HEK293 (cell line): ENCODE measurements at regions not wholly inside any gene's neighbourhood (a gene's known extent, or its start where the extent isn't known, plus 50 kb on each side); places are given as distances from the start of the nearest gene placed in this dataset.

Source experiments
- CTCF ChIA-PET: fragments of 350-600 bp; formaldehyde crosslinking; extraction: SDS; loops from one replicate; lab custom pipeline; 2021; ENCODE audit warnings: antibody characterized with exemption; lab: Yijun Ruan, JAX
- POLR2A ChIA-PET: fragments of 300-600 bp; formaldehyde crosslinking; extraction: SDS; loops from one replicate; lab custom pipeline; 2020; ENCODE audit warnings: antibody characterized with exemption, inconsistent platforms; lab: Yijun Ruan, JAX
- H3K27ac ChIP-seq: fragments of 200-500 bp; sonication (Bioruptor generic); 2 replicates; pipeline ENCODE4 v1.5.1; 2014; ENCODE audit warnings: low read depth, low read length, control low read depth, inconsistent platforms; ENCODE audit errors: extremely low read depth
- H3K36me3 ChIP-seq, 2 experiments: fragments of 200-500 bp in 1 of 2; sonication (Bioruptor generic) in 1 of 2; 1 replicate in 1 of 2; 2 replicates in 1 of 2; pipeline ENCODE4 v1.5.1; 2014 to 2017; ENCODE audit warnings: inconsistent platforms in 2 of 2, low read length in 2 of 2; ENCODE audit not compliant: control insufficient read depth in 2 of 2, insufficient read depth in 1 of 2
- H3K4me1 ChIP-seq: fragments of 200-500 bp; sonication (Bioruptor generic); 2 replicates; pipeline ENCODE4 v1.5.1; 2014; ENCODE audit warnings: mild to moderate bottlenecking, low read length, inconsistent platforms; ENCODE audit not compliant: control insufficient read depth, insufficient read depth
- H3K4me3 ChIP-seq: 2 replicates; pipeline ENCODE4 v1.5.1; 2011; ENCODE audit warnings: low read depth, mild to moderate bottlenecking, control low read depth, low read length, moderate library complexity
- H3K9me3 ChIP-seq: fragments of 200-500 bp; sonication (Bioruptor generic); 2 replicates; pipeline ENCODE4 v1.5.1; 2014; ENCODE audit warnings: low read depth, low read length, inconsistent platforms; ENCODE audit not compliant: control insufficient read depth, insufficient read depth
- EGR2 ChIP-seq: fragments of 450-650 bp; formaldehyde crosslinking; IDR thresholded peaks from 2 replicates; pipeline ENCODE4 v1.5.1; 2016; ENCODE audit warnings: low read depth, missing biosample characterization, missing genetic modification characterization
- FEZF1 ChIP-seq: fragments of 450-650 bp; formaldehyde crosslinking; IDR thresholded peaks from 2 replicates; pipeline ENCODE4 v1.5.1; 2016; ENCODE audit warnings: missing biosample characterization, missing genetic modification characterization
- GLIS2 ChIP-seq: fragments of 450-650 bp; formaldehyde crosslinking; IDR thresholded peaks from 2 replicates; pipeline ENCODE4 v1.5.1; 2016; ENCODE audit warnings: missing biosample characterization, missing genetic modification characterization
- HIC1 ChIP-seq: fragments of 450-650 bp; formaldehyde crosslinking; IDR thresholded peaks from 2 replicates; pipeline ENCODE4 v1.5.1; 2016; ENCODE audit warnings: missing biosample characterization, missing genetic modification characterization
- HOXD13 ChIP-seq: sonication (generic); formaldehyde crosslinking; IDR thresholded peaks from 2 replicates; pipeline ENCODE4 v1.8.0; 2022; ENCODE audit warnings: missing genetic modification reagents, borderline replicate concordance
- KLF7 ChIP-seq: fragments of 450-650 bp; formaldehyde crosslinking; IDR thresholded peaks from 2 replicates; pipeline ENCODE4 v1.5.1; 2016; ENCODE audit warnings: missing biosample characterization, missing genetic modification characterization, borderline replicate concordance
- OVOL3 ChIP-seq: fragments of 450-650 bp; formaldehyde crosslinking; IDR thresholded peaks from 2 replicates; pipeline ENCODE4 v1.5.1; 2016; ENCODE audit warnings: missing biosample characterization, missing genetic modification characterization
- SALL2 ChIP-seq: fragments of 450-650 bp; formaldehyde crosslinking; IDR thresholded peaks from 2 replicates; pipeline ENCODE4 v1.5.0; 2017; ENCODE audit warnings: missing biosample characterization, mild to moderate bottlenecking, missing genetic modification characterization, borderline replicate concordance
- SETDB1 ChIP-seq: IDR thresholded peaks from one replicate; pipeline ENCODE4 v1.6.1; 2017; ENCODE audit warnings: mild to moderate bottlenecking, low read length, moderate library complexity, mixed read lengths; ENCODE audit not compliant: insufficient read length
- SP3 ChIP-seq: fragments of 450-650 bp; formaldehyde crosslinking; IDR thresholded peaks from 2 replicates; pipeline ENCODE4 v1.5.1; 2016; ENCODE audit warnings: missing biosample characterization, missing genetic modification characterization
- ZBTB20 ChIP-seq: fragments of 450-650 bp; formaldehyde crosslinking; IDR thresholded peaks from 2 replicates; pipeline ENCODE4 v1.5.1; 2016; ENCODE audit warnings: missing biosample characterization, missing genetic modification characterization
- ZBTB8A ChIP-seq: fragments of 450-650 bp; formaldehyde crosslinking; IDR thresholded peaks from 2 replicates; pipeline ENCODE4 v1.5.1; 2016; ENCODE audit warnings: missing biosample characterization, missing genetic modification characterization
- ZFHX2 ChIP-seq: fragments of 450-650 bp; formaldehyde crosslinking; conservative IDR thresholded peaks from 2 replicates; pipeline ENCODE4 v1.5.1; 2016; ENCODE audit warnings: missing biosample characterization, missing genetic modification characterization
- ZFP69B ChIP-seq: fragments of 450-650 bp; formaldehyde crosslinking; IDR thresholded peaks from 2 replicates; pipeline ENCODE4 v1.5.1; 2016; ENCODE audit warnings: missing biosample characterization, missing genetic modification characterization
- ZNF121 ChIP-seq: fragments of 450-650 bp; formaldehyde crosslinking; IDR thresholded peaks from 2 replicates; pipeline ENCODE4 v1.5.1; 2016; ENCODE audit warnings: missing biosample characterization, missing genetic modification characterization
- ZNF146 ChIP-seq: fragments of 450-650 bp; formaldehyde crosslinking; IDR thresholded peaks from 2 replicates; pipeline ENCODE4 v1.5.1; 2016; ENCODE audit warnings: missing biosample characterization, missing genetic modification characterization
- ZNF16 ChIP-seq: fragments of 450-650 bp; formaldehyde crosslinking; IDR thresholded peaks from 2 replicates; pipeline ENCODE4 v1.5.1; 2016; ENCODE audit warnings: low read depth, missing biosample characterization, missing genetic modification characterization
- ZNF23 ChIP-seq: fragments of 450-650 bp; formaldehyde crosslinking; IDR thresholded peaks from 2 replicates; pipeline ENCODE4 v1.5.1; 2016; ENCODE audit warnings: missing biosample characterization, missing genetic modification characterization, borderline replicate concordance
- ZNF248 ChIP-seq: fragments of 450-650 bp; formaldehyde crosslinking; IDR thresholded peaks from 2 replicates; pipeline ENCODE4 v1.5.1; 2017; ENCODE audit warnings: missing biosample characterization, missing genetic modification characterization
- ZNF350 ChIP-seq: fragments of 450-650 bp; formaldehyde crosslinking; IDR thresholded peaks from 2 replicates; pipeline ENCODE4 v1.5.0; 2017; ENCODE audit warnings: missing biosample characterization, mild to moderate bottlenecking, missing genetic modification characterization
- ZNF391 ChIP-seq: fragments of 450-650 bp; formaldehyde crosslinking; IDR thresholded peaks from 2 replicates; pipeline ENCODE4 v1.5.1; 2016; ENCODE audit warnings: low read depth, missing biosample characterization, missing genetic modification characterization, borderline replicate concordance
- ZNF398 ChIP-seq: fragments of 450-650 bp; formaldehyde crosslinking; IDR thresholded peaks from 2 replicates; pipeline ENCODE4 v1.5.1; 2017; ENCODE audit warnings: missing biosample characterization, missing genetic modification characterization
- ZNF521 ChIP-seq: fragments of 450-650 bp; formaldehyde crosslinking; IDR thresholded peaks from 2 replicates; pipeline ENCODE4 v1.5.1; 2017; ENCODE audit warnings: missing biosample characterization, mild to moderate bottlenecking, missing genetic modification characterization
- ZNF544 ChIP-seq: fragments of 450-650 bp; formaldehyde crosslinking; IDR thresholded peaks from 2 replicates; pipeline ENCODE4 v1.5.0; 2017; ENCODE audit warnings: missing biosample characterization, missing genetic modification characterization
- ZNF549 ChIP-seq: fragments of 450-650 bp; IDR thresholded peaks from 2 replicates; pipeline ENCODE4 v1.5.1; 2018; ENCODE audit warnings: missing biosample characterization, missing genetic modification characterization, mild to moderate bottlenecking, inconsistent platforms, moderate library complexity
- ZNF600 ChIP-seq: fragments of 450-650 bp; formaldehyde crosslinking; IDR thresholded peaks from 2 replicates; pipeline ENCODE4 v1.5.1; 2016; ENCODE audit warnings: missing biosample characterization, missing genetic modification characterization
- ZNF624 ChIP-seq: fragments of 450-650 bp; formaldehyde crosslinking; IDR thresholded peaks from 2 replicates; pipeline ENCODE4 v1.5.1; 2017; ENCODE audit warnings: missing biosample characterization, missing genetic modification characterization
- ZNF704 ChIP-seq: fragments of 450-650 bp; formaldehyde crosslinking; IDR thresholded peaks from 2 replicates; pipeline ENCODE4 v1.5.1; 2016; ENCODE audit warnings: missing biosample characterization, missing genetic modification characterization
- ZNF791 ChIP-seq: fragments of 450-650 bp; formaldehyde crosslinking; IDR thresholded peaks from 2 replicates; pipeline ENCODE4 v1.5.1; 2016; ENCODE audit warnings: missing biosample characterization, missing genetic modification characterization
- ZNF830 ChIP-seq: fragments of 450-650 bp; IDR thresholded peaks from 2 replicates; pipeline ENCODE4 v1.5.0; 2018; ENCODE audit warnings: missing biosample characterization, missing genetic modification characterization, low read depth, mild to moderate bottlenecking, moderate library complexity
- ZNF843 ChIP-seq: fragments of 450-650 bp; formaldehyde crosslinking; IDR thresholded peaks from 2 replicates; pipeline ENCODE4 v1.5.1; 2016; ENCODE audit warnings: missing biosample characterization, missing genetic modification characterization
- ZSCAN5A ChIP-seq: fragments of 450-650 bp; formaldehyde crosslinking; IDR thresholded peaks from 2 replicates; pipeline ENCODE4 v1.5.1; 2016; ENCODE audit warnings: missing biosample characterization, missing genetic modification characterization

- TF ChIP-seq ZNF791 (tag by site-specific recombination) (no peak), ZNF350 (tag by site-specific recombination) (no peak), ZNF544 (tag by site-specific recombination) (no peak), ZNF704 (no peak)
Observed at GRCh38 chr3:72234391-72234790, 449.4 kb upstream of the PROK2 start (continued).

- POLR2A ChIA-PET: no interaction called here
- H3K27ac ChIP-seq: no peak overlapping the region
- CTCF ChIA-PET: no interaction called here
- no peaks in the 10 kb centered on the region for H3K9me3 ChIP-seq
- no peak overlapping the region for H3K4me3 ChIP-seq
- H3K36me3 ChIP-seq: no peaks in the 10 kb centered on the region
- no peaks in the 10 kb centered on the region for H3K4me1 ChIP-seq
- TF ChIP-seq ZNF121 (no peak), SALL2 (tag by site-specific recombination) (no peak), ZNF23 (no peak), KLF7 (tag by site-specific recombination) (no peak), ZBTB20 (tag by site-specific recombination) (no peak), EGR2 (tag by site-specific recombination) (no peak), HOXD13 (no peak), OVOL3 (tag by site-specific recombination) (no peak), ZNF843 (no peak), ZNF549 (tag by site-specific recombination) (no peak), ZNF830 (tag by site-specific recombination) (no peak)
Observed at GRCh38 chr3:72233571-72233970, 448.6 kb upstream of the PROK2 start.

GRCh38 chr3:72232777-72233176, 447.8 kb upstream of the PROK2 start:
- H3K4me3 ChIP-seq: no peak overlapping the region
- no peaks in the 10 kb centered on the region for H3K9me3 ChIP-seq
- POLR2A ChIA-PET: no interaction called here
- H3K4me1 ChIP-seq: no peaks in the 10 kb centered on the region
- CTCF ChIA-PET: no interaction called here
- no peaks in the 10 kb centered on the region for H3K36me3 ChIP-seq
- no peak overlapping the region for H3K27ac ChIP-seq
- TF ChIP-seq ZFP69B (tag by site-specific recombination): no peak
- no peak for TF ChIP-seq SP3 (tag by site-specific recombination)
- TF ChIP-seq ZBTB8A (tag by site-specific recombination): no peak
- no peak for TF ChIP-seq ZSCAN5A (tag by site-specific recombination)
- TF ChIP-seq ZNF146 (tag by site-specific recombination): no peak
- no peak for TF ChIP-seq ZNF521 (tag by site-specific recombination)
- no peak for TF ChIP-seq HIC1 (tag by site-specific recombination)
- TF ChIP-seq ZNF624 (tag by site-specific recombination): no peak
- TF ChIP-seq FEZF1: no peak
- TF ChIP-seq ZNF16 (tag by site-specific recombination): no peak
- TF ChIP-seq ZFHX2: no peak
- TF ChIP-seq SETDB1: no peak
- no peak for TF ChIP-seq GLIS2 (tag by site-specific recombination)
- TF ChIP-seq ZNF248 (tag by site-specific recombination): no peak
- TF ChIP-seq ZNF600 (tag by site-specific recombination): no peak
- no peak for TF ChIP-seq ZNF398 (tag by site-specific recombination)
- TF ChIP-seq ZNF391 (tag by site-specific recombination): no peak
